ENCODE measurements at regions not wholly inside any gene's neighbourhood (a gene's known extent, or its start where the extent isn't known, plus 50 kb on each side); places are given as distances from the start of the nearest gene placed in this dataset.

GRCh38 chr14:43651185-43651787 is 855.8 kb downstream of the FSCB start:
- Histone ChIP-seq H3K27ac (no peak overlapping the region), H3K9ac (no peak overlapping the region), H3K9me3 (replicated peaks in 1 of 11) (no peaks in the 10 kb centered on the region), H3K36me3 (no peaks in the 10 kb centered on the region), H4K20me1 (no peaks in the 10 kb centered on the region), H3K4me3 (no peak overlapping the region), H3K4me2 (no peak overlapping the region), H3K27me3 (no peaks in the 10 kb centered on the region), H3K4me1 (no peaks in the 10 kb centered on the region)
- no peak for TF ChIP-seq Cebpa-rat (IDR thresholded peaks at IDR 0.05)

DNA sequence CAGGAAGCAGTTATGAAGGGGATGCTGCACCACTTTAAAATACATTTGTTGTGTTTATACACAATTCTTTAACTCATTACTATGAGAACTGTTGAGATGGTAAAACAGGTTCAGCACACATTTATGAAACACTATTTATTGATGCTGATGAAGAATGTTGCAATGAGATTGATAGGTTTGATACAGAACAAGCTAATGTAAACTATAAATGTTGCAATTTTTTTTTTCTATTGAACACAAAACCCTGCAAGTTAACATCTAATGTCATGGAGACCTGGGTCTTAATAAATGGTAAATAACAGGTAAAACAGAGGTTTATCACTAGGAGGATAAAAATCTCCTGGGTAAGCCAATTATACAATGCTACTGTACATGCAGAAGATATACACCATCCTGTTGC is 857.6 kb downstream of the FSCB start:
- Histone ChIP-seq H3K27ac (no peak overlapping the region), H3K36me3 (no peaks in the 10 kb centered on the region), H3K4me1 (no peaks in the 10 kb centered on the region), H3K9me3 (replicated peaks in 1 of 11) (no peaks in the 10 kb centered on the region), H3K9ac (no peak overlapping the region), H3K4me2 (no peak overlapping the region), H3K4me3 (no peak overlapping the region), H4K20me1 (no peaks in the 10 kb centered on the region), H3K27me3 (no peaks in the 10 kb centered on the region)
- TF ChIP-seq Cebpa-rat (IDR thresholded peaks at IDR 0.05): no peak

- Histone ChIP-seq H3K4me2 (no peak overlapping the region), H3K9me3 (replicated peaks in 1 of 11) (no peaks in the 10 kb centered on the region), H3K36me3 (no peaks in the 10 kb centered on the region), H3K9ac (no peak overlapping the region), H3K4me1 (no peaks in the 10 kb centered on the region), H3K27ac (no peak overlapping the region), H3K4me3 (no peak overlapping the region), H3K27me3 (no peaks in the 10 kb centered on the region), H4K20me1 (no peaks in the 10 kb centered on the region)
- no peak for TF ChIP-seq Cebpa-rat (IDR thresholded peaks at IDR 0.05)
Observed at GRCh38 chr14:43647302-43647701, 859.8 kb downstream of the FSCB start.

GRCh38 chr14:43640718-43641267 is 866.3 kb downstream of the FSCB start:
- TF ChIP-seq Cebpa-rat (IDR thresholded peaks at IDR 0.05): no peak
- no peak overlapping the region for H3K27ac ChIP-seq
- H3K27me3 ChIP-seq: no peaks in the 10 kb centered on the region
- H3K4me1 ChIP-seq: no peaks in the 10 kb centered on the region
- H4K20me1 ChIP-seq: no peaks in the 10 kb centered on the region
- no peak overlapping the region for H3K4me2 ChIP-seq
- no peaks in the 10 kb centered on the region for H3K36me3 ChIP-seq
- H3K9me3 ChIP-seq (replicated peaks in 1 of 11): no peaks in the 10 kb centered on the region
- no peak overlapping the region for H3K4me3 ChIP-seq
- no peak overlapping the region for H3K9ac ChIP-seq

- no peaks in the 10 kb centered on the region for H3K4me1 ChIP-seq
- no peak for TF ChIP-seq Cebpa-rat (IDR thresholded peaks at IDR 0.05)
- H3K4me3 ChIP-seq: no peak overlapping the region
- no peaks in the 10 kb centered on the region for H3K9me3 ChIP-seq (replicated peaks in 1 of 11)
- H3K4me2 ChIP-seq: no peak overlapping the region
- H3K9ac ChIP-seq: no peak overlapping the region
- H4K20me1 ChIP-seq: no peaks in the 10 kb centered on the region
- H3K27ac ChIP-seq: no peak overlapping the region
- no peaks in the 10 kb centered on the region for H3K27me3 ChIP-seq
- no peaks in the 10 kb centered on the region for H3K36me3 ChIP-seq
Observed at GRCh38 chr14:43625294-43625693, 881.8 kb downstream of the FSCB start.

- no peaks in the 10 kb centered on the region for H3K4me1 ChIP-seq
- H3K36me3 ChIP-seq: no peaks in the 10 kb centered on the region
- peaks cover 0 to 7% (median 0%) of the 10 kb centered on the region in 11 experiments; a peak in 3 of 22 replicates for H3K9me3 ChIP-seq (replicated peaks in 1 of 11)
- H3K27ac ChIP-seq: no peak overlapping the region
- no peak overlapping the region for H3K9ac ChIP-seq
- H3K4me3 ChIP-seq: no peak overlapping the region
- TF ChIP-seq Cebpa-rat (IDR thresholded peaks at IDR 0.05): no peak
- H4K20me1 ChIP-seq: no peaks in the 10 kb centered on the region
- H3K4me2 ChIP-seq: no peak overlapping the region
- no peaks in the 10 kb centered on the region for H3K27me3 ChIP-seq
Observed at GRCh38 chr14:43621282-43621681, 885.8 kb downstream of the FSCB start.

GRCh38 chr14:43595096-43595772 is 911.8 kb downstream of the FSCB start:
- TF ChIP-seq Cebpa-rat (IDR thresholded peaks at IDR 0.05): no peak
- Histone ChIP-seq H3K27me3 (no peaks in the 10 kb centered on the region), H3K4me1 (no peaks in the 10 kb centered on the region), H3K27ac (no peak overlapping the region), H3K9me3 (replicated peaks in 1 of 11) (no peaks in the 10 kb centered on the region; a peak in 1 of 22 replicates), H4K20me1 (no peaks in the 10 kb centered on the region), H3K36me3 (no peaks in the 10 kb centered on the region), H3K4me3 (no peak overlapping the region), H3K4me2 (no peak overlapping the region), H3K9ac (no peak overlapping the region)

- Histone ChIP-seq H3K9ac (no peak overlapping the region), H3K27ac (no peak overlapping the region), H3K4me3 (no peak overlapping the region), H3K4me2 (no peak overlapping the region), H3K9me3 (replicated peaks in 1 of 11) (no peaks in the 10 kb centered on the region), H3K27me3 (no peaks in the 10 kb centered on the region), H3K4me1 (no peaks in the 10 kb centered on the region), H3K36me3 (no peaks in the 10 kb centered on the region), H4K20me1 (no peaks in the 10 kb centered on the region)
- no peak for TF ChIP-seq Cebpa-rat (IDR thresholded peaks at IDR 0.05)
Observed at GRCh38 chr14:43591776-43592175, 915.3 kb downstream of the FSCB start.

DNA sequence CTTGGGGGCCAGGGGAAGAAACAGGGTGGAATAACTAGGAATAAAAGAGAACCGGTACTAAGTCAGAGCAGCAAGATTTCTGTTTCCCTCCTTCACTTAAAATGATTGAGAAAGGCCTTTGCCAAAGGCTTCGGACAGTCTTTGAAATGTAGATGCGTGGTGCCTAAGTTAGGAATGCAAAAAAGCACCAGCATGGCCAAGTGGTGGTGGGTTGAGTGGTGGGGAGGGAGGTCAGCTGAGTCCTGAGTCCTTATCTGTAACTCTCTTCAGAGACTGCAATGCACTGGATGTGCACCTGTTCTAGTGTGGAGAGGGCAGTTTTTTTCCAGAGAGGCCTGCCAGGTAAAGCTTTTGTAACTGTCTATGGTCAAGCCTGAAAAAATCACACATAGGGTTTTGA is 919.9 kb downstream of the FSCB start:
- H3K9ac ChIP-seq: no peak overlapping the region
- no peak overlapping the region for H3K4me2 ChIP-seq
- no peaks in the 10 kb centered on the region for H3K27me3 ChIP-seq
- H3K27ac ChIP-seq: no peak overlapping the region
- H3K4me3 ChIP-seq: no peak overlapping the region
- no peaks in the 10 kb centered on the region for H3K36me3 ChIP-seq
- H3K4me1 ChIP-seq: no peaks in the 10 kb centered on the region
- no peaks in the 10 kb centered on the region for H4K20me1 ChIP-seq
- H3K9me3 ChIP-seq (replicated peaks in 1 of 11): peaks cover 0 to 9% (median 2%) of the 10 kb centered on the region in 11 experiments; a peak in 15 of 22 replicates
- no peak for TF ChIP-seq Cebpa-rat (IDR thresholded peaks at IDR 0.05)

DNA sequence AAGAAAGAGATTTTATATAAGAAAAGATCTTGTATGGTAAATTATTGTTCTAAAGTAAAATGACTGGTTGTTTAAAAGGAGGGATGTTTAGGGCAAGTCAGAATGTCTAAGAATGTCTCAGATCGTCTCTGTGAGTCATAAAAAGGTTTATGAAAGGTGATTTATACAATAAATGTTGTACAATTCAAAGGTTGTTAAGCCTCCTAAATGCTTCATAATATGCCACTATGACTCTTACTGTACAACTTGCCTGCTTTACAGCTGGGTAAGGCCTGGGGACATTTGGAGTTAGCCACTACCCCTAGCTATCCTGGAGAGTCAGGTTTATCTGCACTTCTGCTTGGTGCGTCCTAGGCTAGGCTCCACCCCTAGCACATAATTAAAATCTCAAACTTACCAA is 927.4 kb downstream of the FSCB start:
- no peak overlapping the region for H3K4me2 ChIP-seq
- TF ChIP-seq Cebpa-rat (IDR thresholded peaks at IDR 0.05): no peak
- H3K4me3 ChIP-seq: no peak overlapping the region
- peaks cover 13 to 28% (median 25%) of the 10 kb centered on the region in 11 experiments for H3K9me3 ChIP-seq (replicated peaks in 1 of 11)
- H3K36me3 ChIP-seq: no peaks in the 10 kb centered on the region
- no peaks in the 10 kb centered on the region for H4K20me1 ChIP-seq
- no peaks in the 10 kb centered on the region for H3K4me1 ChIP-seq
- no peak overlapping the region for H3K9ac ChIP-seq
- H3K27me3 ChIP-seq: no peaks in the 10 kb centered on the region
- H3K27ac ChIP-seq: no peak overlapping the region
